Skin epidermis (tissue), 12 donors: ENCODE measurements at regions not wholly inside any gene's neighbourhood (a gene's known extent, or its start where the extent isn't known, plus 50 kb on each side); places are given as distances from the start of the nearest gene placed in this dataset.
"Not testable (repeated sequence)": the region's sequence is repeated elsewhere in the genome, so short reads cannot be mapped to it uniquely, and the experiment has no call there.

Source experiments
- H3K27ac ChIP-seq, 21 experiments: fragments of 200-600 bp; sonication (generic) in 11 of 21; one replicate each; pipeline ENCODE4 v1.5.0; 2020; ENCODE audit warnings: mild to moderate bottlenecking in 3 of 21, inconsistent platforms in 2 of 21, moderate library complexity in 2 of 21
- H3K4me3 ChIP-seq, 7 experiments: fragments of 200-600 bp; sonication (generic) in 2 of 7; one replicate each; pipeline ENCODE4 v1.5.0; 2020; ENCODE audit warnings: inconsistent platforms in 2 of 7, mild to moderate bottlenecking in 2 of 7, moderate library complexity in 1 of 7

DNA sequence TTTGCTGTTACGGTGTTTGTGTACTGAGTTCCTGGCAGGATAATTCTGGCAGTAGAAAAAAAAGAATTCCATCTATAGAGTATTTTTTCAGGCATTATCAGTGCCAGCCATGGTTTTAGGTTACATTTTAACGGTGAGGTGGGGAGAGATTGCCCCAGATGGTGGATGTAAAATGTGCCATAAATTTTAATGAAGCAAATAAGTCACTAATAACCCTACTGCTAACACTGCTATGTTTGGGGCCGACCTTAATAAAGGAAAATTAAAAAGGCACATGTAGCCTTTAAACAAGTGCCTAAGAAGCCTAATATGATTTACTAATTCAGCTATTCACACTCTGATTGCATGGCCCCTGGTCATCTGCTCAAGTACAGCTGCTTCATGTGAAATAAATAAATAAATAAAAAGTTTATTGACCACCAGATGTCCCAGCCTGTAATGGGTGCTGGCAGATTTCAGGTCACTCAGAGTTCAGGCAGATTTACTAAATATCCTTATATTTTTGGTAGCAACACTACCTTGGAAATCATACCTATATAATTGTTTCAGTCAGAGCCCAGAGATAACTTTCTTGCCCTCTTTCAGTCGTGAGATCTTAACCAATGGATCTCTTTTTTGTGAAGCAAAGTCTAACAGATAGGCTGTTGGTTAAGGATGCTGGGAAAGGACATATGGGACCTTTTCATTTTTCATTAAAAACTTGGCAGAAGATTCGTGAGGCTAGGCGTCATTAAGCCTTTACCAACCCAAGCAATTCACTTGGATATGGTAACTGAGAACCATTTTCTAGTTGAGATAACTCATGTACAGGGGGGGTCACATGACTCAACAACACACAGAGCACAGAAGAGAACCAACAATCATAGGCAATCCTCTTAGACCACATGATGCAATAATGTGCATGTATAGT is 495.0 kb upstream of the NRSN1 start:
- Histone ChIP-seq H3K27ac (no peak overlapping the region), H3K4me3 (no peak overlapping the region)

DNA sequence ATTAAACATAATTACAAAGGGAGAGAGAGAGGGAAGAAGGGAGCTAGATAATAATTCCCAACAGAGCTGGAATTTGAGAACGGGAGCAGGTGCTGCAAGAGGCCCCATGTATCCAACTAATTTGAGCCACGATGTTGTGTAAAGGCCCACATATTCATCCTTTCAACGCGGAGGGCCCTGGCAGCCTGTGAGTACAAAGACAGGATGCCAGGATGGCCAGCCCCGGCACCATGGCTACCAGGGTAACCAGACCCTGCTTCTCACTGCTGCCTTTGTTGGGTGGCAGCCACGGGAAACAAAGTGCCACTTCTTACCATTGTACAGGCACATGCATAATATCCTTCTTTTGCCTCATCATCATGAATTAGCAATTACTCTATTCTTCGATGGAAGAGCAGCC is 492.0 kb upstream of the NRSN1 start:
- Histone ChIP-seq H3K4me3 (no peak overlapping the region), H3K27ac (no peak overlapping the region)

DNA sequence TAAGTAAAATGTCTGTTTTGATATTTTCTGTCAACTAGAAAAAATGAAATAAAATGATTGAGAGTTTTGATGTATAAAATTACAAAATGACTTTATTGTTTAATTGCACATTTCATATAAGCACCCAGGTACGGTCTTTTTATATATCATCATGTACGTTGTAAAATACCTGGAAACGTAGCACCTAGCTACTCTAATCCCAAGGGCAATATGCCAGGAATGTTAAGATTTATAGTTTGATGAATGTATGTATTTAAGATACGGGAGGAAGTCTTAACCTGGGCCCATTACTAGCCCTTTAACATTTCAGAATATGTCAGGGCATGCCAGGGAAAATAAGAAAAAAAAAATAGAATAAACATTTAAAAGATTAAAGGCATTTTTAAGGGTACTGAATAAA is 490.9 kb upstream of the NRSN1 start:
- Histone ChIP-seq H3K27ac (no peak overlapping the region), H3K4me3 (no peak overlapping the region)

DNA sequence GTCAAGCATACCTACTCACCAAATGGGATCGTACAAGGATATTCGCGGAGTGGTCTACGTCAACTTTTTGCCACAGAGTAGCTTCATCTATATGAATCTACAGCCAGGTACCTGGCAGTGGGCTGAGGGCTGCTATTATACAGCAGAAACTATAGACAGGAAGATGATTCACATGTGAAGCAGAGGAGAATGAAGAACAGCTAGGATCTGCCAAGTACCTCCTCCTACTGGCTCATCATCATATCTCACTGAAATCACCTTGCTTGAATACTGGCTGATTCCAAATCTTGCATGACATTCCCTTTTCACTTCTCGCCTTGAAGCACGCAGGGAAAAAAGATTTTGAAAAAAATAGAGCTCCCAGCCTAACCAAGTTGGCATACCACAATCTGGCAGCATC is 488.7 kb upstream of the NRSN1 start:
- H3K27ac ChIP-seq, result no peak overlapping the region
- H3K4me3 ChIP-seq, result no peak overlapping the region

DNA sequence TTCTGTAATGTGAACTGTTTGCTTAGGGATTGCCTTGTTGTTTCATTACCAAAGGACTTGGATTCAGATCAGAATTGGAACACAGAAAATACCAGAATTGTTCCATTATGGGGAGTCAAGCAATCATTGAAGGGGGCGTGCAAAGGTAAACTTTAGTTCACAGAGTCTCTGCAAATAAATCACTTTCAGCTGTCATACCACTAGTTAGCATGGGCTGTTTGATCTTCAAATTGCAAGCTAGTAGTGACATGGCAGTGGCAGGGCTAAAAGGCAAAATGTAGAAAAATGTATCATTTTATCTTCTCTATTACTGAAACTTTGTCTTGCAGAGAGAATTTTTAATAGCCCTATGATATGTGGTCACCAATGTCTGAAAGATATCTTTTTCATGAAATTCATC is 483.2 kb upstream of the NRSN1 start:
- H3K27ac ChIP-seq, result no peak overlapping the region
- no peak overlapping the region for H3K4me3 ChIP-seq

DNA sequence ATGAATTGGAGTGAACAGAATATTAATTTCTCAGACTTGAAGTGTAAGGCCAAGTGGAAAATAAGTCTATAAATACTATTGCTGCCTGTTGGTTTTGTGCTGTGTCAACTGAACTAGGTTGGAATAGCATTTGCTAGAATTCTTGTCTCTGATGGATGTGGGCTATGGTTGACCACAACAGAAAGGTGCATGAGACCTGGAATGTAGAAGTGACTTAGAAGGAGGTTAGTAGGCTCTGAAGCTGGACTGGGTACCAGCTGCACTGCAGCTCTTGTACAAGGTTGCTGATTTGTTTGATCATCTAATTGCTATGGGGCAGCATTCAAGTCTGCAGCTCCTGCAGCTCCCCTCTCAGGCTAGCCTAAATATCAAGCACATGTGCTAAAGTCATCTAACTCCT is 479.0 kb upstream of the NRSN1 start:
- no peak overlapping the region for H3K27ac ChIP-seq
- no peak overlapping the region for H3K4me3 ChIP-seq

DNA sequence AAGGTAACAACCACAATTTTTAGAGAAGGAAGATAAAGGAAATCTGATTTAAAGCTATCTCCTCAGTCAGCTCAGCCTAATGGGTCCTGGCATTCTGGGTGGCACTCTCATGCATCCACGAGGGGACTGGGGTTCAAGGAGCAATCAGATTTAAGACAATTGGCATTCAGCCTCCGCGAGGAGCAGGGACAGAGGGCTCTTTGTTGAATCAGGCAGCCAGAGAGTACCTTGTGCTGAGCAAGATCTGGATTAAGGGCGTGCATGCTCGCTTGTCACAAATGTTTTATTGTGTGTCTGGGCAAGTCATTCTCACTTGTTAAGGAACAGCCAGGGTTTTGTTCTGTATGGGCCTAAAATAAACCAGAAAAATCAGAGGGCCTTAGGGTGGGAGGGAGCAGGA is 475.3 kb upstream of the NRSN1 start:
- Histone ChIP-seq H3K4me3 (no peak overlapping the region), H3K27ac (peak overlapping the region in 1 of 21 experiments; percentile 43)

DNA sequence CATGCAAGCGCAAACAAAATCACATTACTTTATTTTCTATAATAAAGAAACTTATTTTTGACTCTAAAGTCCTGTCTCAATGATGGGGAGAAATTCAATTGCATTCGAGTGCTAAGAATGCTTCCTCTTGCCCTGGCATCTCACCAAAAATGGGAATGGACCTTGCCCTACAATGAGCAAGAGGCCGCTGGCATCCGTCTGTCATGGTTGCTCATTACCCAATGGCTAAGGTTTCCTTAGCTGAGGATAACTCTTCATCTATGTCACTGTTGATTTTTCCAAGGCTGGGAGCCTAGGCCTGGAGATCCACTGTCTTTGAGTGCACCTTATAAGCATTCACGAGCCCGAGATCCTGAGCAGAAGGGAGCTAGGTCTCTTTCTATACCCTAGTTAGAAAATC is 471.3 kb upstream of the NRSN1 start:
- Histone ChIP-seq H3K4me3 (no peak overlapping the region), H3K27ac (no peak overlapping the region)

DNA sequence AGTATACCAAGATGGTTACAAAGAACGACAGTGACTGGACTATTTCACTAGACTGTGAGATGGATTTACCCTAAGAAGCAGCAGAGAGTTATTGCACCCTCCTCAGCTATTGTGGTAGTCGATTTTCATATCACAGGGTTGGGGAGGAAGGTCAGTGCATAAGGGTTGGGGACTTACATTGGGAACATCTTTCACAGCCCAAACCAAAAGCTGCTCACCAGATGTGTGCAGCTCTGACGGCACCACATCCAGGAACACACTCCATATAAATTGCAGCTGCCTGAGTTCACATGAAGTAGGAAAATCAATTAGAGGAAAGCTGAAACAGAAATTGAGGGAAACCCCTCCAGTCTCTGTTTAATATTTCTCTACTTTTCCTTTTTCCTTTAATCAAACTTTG is 470.5 kb upstream of the NRSN1 start:
- Histone ChIP-seq H3K4me3 (no peak overlapping the region), H3K27ac (no peak overlapping the region)

DNA sequence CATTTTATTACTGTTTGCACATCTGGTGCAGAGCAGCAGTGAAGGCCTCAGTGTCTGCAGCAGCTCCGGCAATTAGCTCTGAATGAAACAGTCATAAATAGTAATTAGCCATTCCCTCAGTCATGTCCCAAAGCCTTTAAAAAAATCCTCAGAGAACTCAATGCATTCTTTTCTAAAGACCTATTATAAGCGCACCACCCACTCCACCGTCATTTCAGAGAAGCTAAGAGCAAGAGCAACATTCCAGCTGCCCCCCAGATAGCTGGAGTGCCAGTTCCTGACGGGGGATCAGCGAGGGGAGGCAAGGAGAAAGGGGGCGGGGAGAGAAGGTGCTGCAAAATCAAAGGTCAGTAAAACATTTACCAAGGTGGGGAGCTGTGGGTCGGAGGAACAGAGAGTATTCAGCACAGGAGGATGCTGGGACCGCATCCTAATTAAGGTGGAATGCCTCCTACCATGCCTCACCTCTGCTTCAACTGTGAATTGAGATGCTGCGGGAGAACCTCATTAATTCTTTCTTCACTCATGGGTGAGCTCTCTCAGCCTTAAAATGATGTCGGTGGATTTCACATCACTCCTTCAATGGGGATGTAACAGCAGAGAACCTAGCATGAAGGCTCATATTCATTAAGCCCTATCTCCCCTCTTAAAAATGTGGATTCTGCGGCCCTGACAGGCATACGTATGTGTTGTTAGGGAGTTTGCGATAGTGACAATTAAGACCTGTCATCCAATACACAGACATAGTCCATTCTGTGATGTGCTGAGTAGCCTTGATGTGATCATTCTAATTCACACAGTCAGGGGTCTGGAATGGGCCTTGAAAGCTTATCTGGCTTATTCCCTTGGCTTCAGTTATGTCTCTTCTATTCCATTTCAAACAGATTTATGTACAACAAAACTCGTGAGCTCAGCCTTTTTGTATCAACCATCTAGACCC is 469.5 kb upstream of the NRSN1 start:
- H3K4me3 ChIP-seq, result no peak overlapping the region
- H3K27ac ChIP-seq, result no peak overlapping the region

DNA sequence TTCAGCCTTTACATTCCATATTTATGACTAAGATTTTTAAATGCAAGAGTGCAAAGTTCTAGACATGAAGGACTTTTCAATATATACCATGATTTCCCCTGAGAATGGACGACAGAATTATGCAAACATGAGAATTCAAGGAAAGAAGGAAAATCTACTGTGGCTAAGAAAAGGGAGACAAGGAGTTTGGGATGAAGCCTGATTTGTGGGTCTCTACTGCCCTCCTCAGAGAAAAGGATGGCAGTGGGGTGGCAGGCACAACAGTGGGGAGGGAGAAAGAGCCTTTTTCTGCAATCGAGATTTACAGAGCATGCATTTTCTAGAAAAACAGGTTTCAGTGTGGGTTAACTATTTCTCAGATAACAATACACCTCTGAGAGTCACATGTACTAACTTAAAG is 466.9 kb upstream of the NRSN1 start:
- Histone ChIP-seq H3K27ac (no peak overlapping the region), H3K4me3 (no peak overlapping the region)

DNA sequence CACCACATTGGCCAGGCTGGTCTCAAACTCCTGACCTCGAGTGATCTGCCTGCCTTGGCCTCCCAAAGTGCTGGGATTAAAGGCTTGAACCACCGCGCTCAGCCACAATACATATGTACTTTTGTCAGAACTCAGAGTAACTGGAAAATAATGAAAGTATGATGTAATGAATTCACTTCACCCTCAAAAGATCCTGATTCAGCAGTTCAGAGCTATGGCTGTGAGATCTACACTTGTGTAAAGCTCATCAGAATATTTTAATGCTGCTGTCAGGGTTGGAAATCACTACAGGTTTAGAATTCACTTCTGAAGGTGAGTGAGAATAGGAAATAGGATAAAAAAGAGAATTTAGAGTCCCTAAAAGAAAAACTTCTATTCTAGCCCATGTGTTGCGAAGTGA is 464.5 kb upstream of the NRSN1 start:
- H3K4me3 ChIP-seq, result no peak overlapping the region
- no peak overlapping the region for H3K27ac ChIP-seq

DNA sequence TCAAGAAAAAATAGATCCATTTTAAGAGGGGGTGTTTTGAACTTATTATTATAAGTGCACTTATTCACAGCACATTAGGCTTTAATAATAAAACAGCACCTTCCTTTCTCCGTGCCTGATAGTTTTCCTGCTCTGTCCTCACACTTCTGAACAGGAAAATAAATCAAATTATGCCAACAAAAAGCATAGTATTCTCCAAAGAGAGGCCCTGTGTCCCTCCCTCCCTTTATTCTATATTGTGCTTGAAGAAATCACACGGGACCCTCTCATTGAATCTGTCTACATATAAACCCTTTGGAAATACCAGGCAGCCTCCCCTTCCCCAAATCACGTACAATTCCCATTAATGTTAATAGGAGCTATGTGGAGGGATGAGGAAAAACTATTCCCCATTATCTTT is 462.9 kb upstream of the NRSN1 start:
- H3K4me3 ChIP-seq, result no peak overlapping the region

DNA sequence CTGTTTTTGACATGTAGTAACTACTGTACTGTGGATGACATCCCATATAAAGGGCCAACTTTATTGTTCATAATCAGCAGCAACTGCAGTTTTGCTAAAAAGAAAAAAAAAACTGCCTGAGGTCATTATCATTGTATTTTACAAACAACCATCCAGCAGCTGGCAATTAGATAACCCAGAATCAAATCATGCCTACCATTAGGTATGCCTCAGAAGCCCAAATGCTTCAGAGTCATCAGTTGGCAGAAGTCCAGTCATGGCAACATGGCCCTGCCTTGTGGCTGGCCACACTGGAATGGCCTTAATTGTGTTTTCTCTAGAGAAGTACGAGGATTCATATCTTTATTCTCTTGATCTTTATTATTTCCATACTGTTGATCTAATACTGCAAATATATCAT is 462.4 kb upstream of the NRSN1 start:
- Histone ChIP-seq H3K4me3 (no peak overlapping the region), H3K27ac (no peak overlapping the region)

More for the DNA sequence above, 462.9 kb upstream of the NRSN1 start:
- H3K27ac ChIP-seq, result no peak overlapping the region

DNA sequence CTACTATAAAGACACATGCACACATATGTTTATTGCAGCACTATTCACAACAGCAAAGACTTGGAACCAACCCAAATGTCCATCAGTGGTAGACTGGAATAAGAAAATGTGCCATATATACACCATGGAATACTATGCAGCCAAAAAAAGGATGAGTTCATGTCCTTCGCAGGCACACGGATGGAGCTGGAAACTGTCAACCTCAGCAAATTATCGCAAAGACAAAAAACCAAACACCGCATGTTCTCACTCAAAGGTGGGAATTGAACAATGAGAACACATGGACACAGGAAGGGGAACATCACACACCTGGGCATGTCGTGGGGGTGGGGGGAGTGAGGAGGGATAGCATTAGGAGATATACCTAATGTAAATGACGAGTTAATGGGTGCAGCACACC is 460.1 kb upstream of the NRSN1 start:
- H3K27ac ChIP-seq, H3K4me3 ChIP-seq: not testable (repeated sequence)

DNA sequence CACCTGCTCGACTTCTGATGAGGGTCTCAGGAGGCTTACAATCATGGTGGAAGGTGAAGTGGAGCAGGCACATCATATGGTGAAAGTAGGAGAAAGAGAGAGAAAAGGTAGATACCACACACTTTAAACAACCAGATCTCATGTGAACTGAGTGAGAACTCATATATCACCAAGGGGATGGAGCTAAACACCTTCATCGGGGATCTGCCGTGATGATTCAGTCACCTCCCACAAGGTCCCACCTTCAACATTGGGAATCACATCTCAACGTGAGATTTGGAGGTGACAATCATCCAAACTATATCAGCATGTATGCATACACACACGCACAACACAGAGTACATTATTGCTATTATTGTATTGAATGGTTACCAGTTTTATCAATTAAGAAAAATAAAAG is 453.3 kb upstream of the NRSN1 start:
- no peak overlapping the region for H3K4me3 ChIP-seq

DNA sequence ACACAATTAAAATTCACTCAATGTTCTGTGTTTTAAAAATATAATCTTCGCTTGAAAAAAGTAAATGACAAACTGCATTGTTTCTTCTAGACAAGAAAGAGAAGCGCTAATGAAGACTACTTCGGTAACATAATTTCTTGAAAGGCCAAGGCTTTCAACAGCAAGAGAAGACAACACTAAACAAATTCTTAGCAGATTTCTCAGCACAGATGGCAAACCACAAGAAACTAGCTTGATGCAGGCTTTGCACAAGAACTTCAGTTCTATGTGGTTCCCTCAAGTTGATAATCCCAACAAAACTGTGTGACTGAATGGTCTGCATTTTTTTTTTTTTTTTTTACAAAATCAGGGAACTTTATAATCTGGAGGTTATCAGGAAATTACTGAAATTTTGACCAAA is 447.4 kb upstream of the NRSN1 start:
- Histone ChIP-seq H3K27ac (no peak overlapping the region), H3K4me3 (no peak overlapping the region)

More for the DNA sequence above, 453.3 kb upstream of the NRSN1 start:
- H3K27ac ChIP-seq, result no peak overlapping the region

DNA sequence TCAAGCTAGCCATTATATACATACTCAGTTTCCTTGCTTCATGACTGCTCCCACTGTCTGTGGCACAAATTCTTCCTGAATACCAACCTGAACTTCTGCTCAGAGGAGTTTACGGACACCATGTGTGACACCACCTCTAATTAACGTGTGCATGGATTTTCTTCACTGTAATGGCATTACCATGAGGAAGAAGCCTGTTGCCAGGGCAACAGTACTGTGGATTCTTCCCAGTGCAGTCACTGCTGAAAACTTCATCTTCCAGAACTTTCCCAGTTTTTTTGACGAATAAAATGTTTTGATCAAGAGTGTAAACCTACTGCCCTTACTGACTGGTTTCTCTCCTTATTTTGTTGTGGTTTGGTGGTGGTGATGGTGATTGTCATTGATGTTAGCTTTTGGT is 444.3 kb upstream of the NRSN1 start:
- H3K4me3 ChIP-seq, result no peak overlapping the region
- no peak overlapping the region for H3K27ac ChIP-seq

DNA sequence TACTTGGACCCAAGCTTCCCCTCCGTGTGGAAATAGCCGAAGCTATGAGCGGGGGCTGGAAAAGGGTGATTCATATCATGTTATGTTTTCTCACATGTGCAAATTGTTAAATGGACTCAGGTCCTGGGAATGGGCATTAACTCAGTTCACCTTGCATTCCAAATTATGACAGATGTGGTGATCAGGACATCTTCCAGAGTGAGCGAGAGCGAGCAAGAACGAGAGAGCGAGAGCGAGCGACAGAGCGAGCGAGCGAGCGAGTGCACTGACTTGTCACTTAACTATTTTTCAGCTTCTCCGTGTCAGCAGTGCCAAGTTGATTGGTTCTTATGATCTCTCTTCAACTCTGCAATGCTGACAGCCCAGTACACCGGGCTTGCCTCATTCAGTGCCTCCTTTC is 437.4 kb upstream of the NRSN1 start:
- no peak overlapping the region for H3K4me3 ChIP-seq
- no peak overlapping the region for H3K27ac ChIP-seq

DNA sequence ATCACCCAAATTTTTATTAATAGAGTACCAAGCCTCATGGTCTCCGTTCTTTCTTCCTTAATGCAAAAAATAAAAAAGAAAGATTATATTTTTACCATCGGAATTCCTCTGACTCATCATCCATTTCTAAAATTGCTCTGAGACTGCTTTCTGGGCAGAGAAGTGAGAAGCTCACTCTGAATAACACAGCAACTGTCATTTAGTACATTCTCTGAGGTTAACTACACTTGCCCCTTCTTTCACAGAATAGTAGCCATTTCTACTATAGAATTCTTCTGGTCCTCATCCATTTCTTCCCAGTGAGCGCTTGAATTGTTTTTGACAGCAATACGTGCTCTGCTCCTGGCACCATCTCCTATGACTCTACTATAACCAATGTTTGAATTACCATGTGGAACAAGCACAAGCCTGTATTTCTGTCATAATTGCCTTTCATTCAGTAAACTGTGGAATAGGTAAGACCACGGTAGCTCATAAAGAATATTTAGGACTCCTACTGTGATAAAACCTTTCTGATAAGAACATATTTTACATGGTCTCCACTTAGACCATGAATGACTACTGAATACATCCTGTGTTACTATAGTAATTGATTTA is 435.5 kb upstream of the NRSN1 start:
- H3K4me3 ChIP-seq, result no peak overlapping the region
- H3K27ac ChIP-seq, result no peak overlapping the region

DNA sequence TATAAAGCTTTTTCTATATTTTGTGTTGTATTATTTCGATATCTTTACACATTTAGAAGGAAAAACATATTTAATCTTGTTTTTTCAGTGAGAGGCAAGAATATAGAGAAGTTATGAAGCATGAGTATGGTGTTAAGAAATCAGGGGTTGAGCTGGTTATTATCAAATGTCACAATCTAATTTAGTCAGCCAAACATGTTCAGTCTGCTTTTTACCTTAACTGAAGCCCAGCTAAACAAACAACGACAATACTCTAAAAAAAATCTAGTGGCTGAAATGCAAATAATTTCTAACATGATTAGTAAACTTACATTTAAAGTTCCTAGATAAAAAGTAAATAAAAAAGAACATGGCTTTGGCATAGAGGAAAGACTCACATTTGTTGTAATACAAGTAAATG is 433.8 kb upstream of the NRSN1 start:
- no peak overlapping the region for H3K4me3 ChIP-seq

More for the DNA sequence above, 433.8 kb upstream of the NRSN1 start:
- no peak overlapping the region for H3K27ac ChIP-seq
